ENCODE measurements at regions not wholly inside any gene's neighbourhood (a gene's known extent, or its start where the extent isn't known, plus 50 kb on each side); places are given as distances from the start of the nearest gene placed in this dataset.

GRCh38 chr9:11894136-11894535, 799.0 kb upstream of the TYRP1 start:
- TF ChIP-seq REST (IDR thresholded peaks at IDR 0.05; ENCODE audit: insufficient read depth in 1 of 2, low read depth in 2 of 2, low read length in 1 of 2), result no peak
- TF ChIP-seq CTCF (IDR thresholded peaks at IDR 0.05), result no peak

All from Panc1 (cell line).